Suprapubic skin (tissue), 4 donors: ENCODE measurements at regions not wholly inside any gene's neighbourhood (a gene's known extent, or its start where the extent isn't known, plus 50 kb on each side); places are given as distances from the start of the nearest gene placed in this dataset.

Experiments
- DNase-seq, 2 donors: peaks; one replicate each; pipeline ENCODE4 v3.0.0-alpha.2; 2019; ENCODE audit warnings: low spot score in 2 of 2
- H3K27ac ChIP-seq: fragments of 200-600 bp; sonication (generic); one replicate; pipeline ENCODE4 v1.5.1; 2019
- H3K27me3 ChIP-seq: fragments of 200-600 bp; sonication (generic); one replicate; pipeline ENCODE4 v1.5.1; 2019
- H3K36me3 ChIP-seq: fragments of 200-600 bp; sonication (generic); one replicate; pipeline ENCODE4 v1.5.1; 2019
- H3K4me1 ChIP-seq: fragments of 200-600 bp; sonication (generic); one replicate; pipeline ENCODE4 v1.5.1; 2019
- H3K4me3 ChIP-seq: fragments of 200-600 bp; sonication (generic); one replicate; pipeline ENCODE4 v1.5.1; 2019; ENCODE audit warnings: mild to moderate bottlenecking
- H3K9me3 ChIP-seq: fragments of 200-600 bp; sonication (generic); one replicate; pipeline ENCODE4 v1.5.1; 2019
- EP300 ChIP-seq: sonication (generic); formaldehyde crosslinking; IDR thresholded peaks from one replicate; pipeline ENCODE4 v1.6.1; 2017; ENCODE audit warnings: antibody characterized with exemption
- POLR2A ChIP-seq, 2 donors: fragments of 450-650 bp; IDR thresholded peaks; one replicate each; pipeline ENCODE4 v1.6.1; 2017; ENCODE audit warnings: antibody characterized with exemption in 2 of 2, mild to moderate bottlenecking in 2 of 2, moderate library complexity in 2 of 2
- POLR2AphosphoS5 ChIP-seq, 3 donors: sonication (generic); formaldehyde crosslinking; IDR thresholded peaks; one replicate each; pipeline ENCODE4 v1.6.1; 2017; ENCODE audit warnings: antibody characterized with exemption in 3 of 3
- WGBS: methylation state at CpG from one replicate; pipeline ENCODE4 v1.1.5; 2018; 5-methylcytosine and 5-hydroxymethylcytosine counted together
- TF ChIP-seq, protein P1 (sequence below), 2 donors: fragments of 200-600 bp in 1 of 2; fragments of 450-650 bp in 1 of 2; sonication (generic) in 1 of 2; IDR thresholded peaks; one replicate each; pipeline ENCODE4 v1.5.1; 2016 to 2019; ENCODE audit warnings: antibody characterized with exemption in 2 of 2, mild to moderate bottlenecking in 1 of 2, moderate library complexity in 1 of 2

DNA sequence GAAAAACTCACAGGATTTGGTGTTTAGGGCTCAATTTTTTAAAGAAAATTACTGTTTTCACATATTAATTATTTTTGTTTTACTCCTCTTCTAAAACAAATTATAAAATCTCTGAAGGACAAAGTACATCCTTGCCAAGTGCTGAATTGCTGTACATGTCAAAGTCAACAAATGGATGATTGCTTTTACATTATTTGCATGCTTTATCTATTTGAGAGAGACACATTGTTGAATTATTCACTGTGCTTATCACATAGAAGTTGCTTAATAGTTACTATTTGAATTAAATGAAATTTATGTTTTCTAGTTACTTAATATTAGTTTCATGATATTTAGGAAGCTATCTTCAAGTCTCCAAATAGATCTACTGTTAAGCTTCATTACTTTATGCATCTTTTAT, 318.6 kb upstream of the PTCHD4 start:
- H3K4me3 ChIP-seq: no peak overlapping the region
- H3K27ac ChIP-seq: no peak overlapping the region
- no peaks in the 10 kb centered on the region for H3K36me3 ChIP-seq
- no peaks in the 10 kb centered on the region for H3K27me3 ChIP-seq
- H3K9me3 ChIP-seq: no peaks in the 10 kb centered on the region
- DNase-seq: no peak
- TF ChIP-seq POLR2A (IDR thresholded peaks at IDR 0.05) (no peak), POLR2AphosphoS5 (IDR thresholded peaks at IDR 0.05) (no peak), EP300 (no peak)
- TF ChIP-seq, protein P1, sequence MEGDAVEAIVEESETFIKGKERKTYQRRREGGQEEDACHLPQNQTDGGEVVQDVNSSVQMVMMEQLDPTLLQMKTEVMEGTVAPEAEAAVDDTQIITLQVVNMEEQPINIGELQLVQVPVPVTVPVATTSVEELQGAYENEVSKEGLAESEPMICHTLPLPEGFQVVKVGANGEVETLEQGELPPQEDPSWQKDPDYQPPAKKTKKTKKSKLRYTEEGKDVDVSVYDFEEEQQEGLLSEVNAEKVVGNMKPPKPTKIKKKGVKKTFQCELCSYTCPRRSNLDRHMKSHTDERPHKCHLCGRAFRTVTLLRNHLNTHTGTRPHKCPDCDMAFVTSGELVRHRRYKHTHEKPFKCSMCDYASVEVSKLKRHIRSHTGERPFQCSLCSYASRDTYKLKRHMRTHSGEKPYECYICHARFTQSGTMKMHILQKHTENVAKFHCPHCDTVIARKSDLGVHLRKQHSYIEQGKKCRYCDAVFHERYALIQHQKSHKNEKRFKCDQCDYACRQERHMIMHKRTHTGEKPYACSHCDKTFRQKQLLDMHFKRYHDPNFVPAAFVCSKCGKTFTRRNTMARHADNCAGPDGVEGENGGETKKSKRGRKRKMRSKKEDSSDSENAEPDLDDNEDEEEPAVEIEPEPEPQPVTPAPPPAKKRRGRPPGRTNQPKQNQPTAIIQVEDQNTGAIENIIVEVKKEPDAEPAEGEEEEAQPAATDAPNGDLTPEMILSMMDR (IDR thresholded peaks at IDR 0.05): no peak
- no peaks in the 10 kb centered on the region for H3K4me1 ChIP-seq

DNA sequence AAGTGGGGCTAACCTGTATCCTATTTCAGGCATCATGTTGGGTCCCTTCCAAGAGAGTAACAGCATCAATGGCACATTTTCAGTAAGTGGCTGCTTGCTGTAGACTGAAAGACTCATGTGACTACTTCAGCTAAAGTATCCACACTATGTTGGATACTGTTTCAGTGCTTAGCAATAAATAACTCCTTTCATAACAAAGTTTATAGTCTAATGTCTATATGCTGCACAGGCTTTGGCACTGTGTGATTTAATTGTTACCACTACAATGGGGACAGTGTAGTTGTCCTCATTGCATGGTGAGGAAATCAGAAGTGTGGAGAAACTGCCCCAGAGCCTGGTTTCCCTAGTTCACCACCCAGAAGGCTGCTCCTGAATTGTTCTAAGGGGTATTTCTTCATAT, 318.0 kb upstream of the PTCHD4 start:
- Histone ChIP-seq H3K4me3 (no peak overlapping the region), H3K27ac (no peak overlapping the region), H3K27me3 (no peaks in the 10 kb centered on the region), H3K36me3 (no peaks in the 10 kb centered on the region), H3K4me1 (no peaks in the 10 kb centered on the region), H3K9me3 (no peaks in the 10 kb centered on the region)
- TF ChIP-seq POLR2AphosphoS5 (IDR thresholded peaks at IDR 0.05) (no peak), POLR2A (IDR thresholded peaks at IDR 0.05) (no peak), EP300 (no peak)
- TF ChIP-seq, protein P1 (IDR thresholded peaks at IDR 0.05): no peak
- DNase-seq: no peak

DNA sequence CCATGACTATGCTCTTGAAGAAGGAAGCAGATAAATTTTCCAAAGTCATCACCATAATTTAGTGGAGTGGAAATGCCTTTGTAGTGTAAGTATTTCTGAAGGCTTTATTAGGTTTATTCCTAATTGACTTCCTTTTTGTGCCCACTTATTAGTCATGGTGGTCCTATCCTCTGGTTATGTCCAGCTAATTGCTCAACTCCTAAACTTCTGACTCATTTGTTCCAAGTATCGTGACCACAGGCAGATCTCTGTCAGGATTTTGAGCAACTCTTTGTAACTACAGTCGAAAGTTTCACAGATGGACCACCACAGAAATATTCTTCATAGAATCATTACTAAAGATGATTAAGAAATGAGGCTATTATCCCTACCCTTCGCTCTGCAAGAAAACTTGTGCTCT, 315.6 kb upstream of the PTCHD4 start:
- Histone ChIP-seq H3K36me3 (no peaks in the 10 kb centered on the region), H3K27me3 (no peaks in the 10 kb centered on the region), H3K4me3 (no peak overlapping the region), H3K9me3 (no peaks in the 10 kb centered on the region), H3K27ac (no peak overlapping the region), H3K4me1 (no peaks in the 10 kb centered on the region)
- DNase-seq: no peak
- WGBS: 84% methylated on average over 3 of the region's 3 CpGs
- no peak for TF ChIP-seq POLR2A (IDR thresholded peaks at IDR 0.05)

DNA sequence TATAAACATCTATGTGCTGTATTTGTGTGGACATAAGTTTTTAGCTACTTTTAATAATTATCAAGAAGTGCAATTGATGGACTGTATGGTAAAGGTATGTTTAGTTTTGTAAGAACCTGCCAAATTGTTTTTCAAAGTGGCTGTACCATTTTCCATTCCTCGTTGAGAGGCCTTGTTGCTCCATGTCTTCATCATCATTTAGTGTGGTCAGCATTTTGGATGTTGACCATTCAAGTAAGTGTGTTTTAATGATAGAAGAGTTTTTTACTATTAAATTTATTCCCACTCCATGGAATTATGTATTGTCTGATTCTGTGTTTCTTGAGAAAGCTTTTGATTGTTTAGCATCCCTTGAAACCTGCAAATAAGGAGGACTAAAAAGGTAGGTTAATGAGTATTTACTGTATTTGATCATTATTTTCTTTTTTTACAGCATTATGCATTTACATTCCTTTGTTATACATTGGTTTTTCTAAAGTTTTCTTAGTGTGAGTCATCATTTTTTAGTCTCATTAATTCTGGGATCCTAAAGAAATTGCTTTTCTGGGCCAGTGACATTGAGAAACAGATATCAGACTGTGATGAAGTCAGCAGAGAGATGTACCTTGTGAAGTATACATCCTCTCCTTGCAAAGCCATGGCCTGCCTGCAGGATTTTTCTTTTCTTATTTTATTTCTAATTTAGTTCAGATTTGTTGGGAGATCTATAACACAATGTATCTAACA, 312.8 kb upstream of the PTCHD4 start:
- Histone ChIP-seq H3K9me3 (no peaks in the 10 kb centered on the region), H3K36me3 (no peaks in the 10 kb centered on the region), H3K4me3 (no peak overlapping the region), H3K4me1 (no peaks in the 10 kb centered on the region), H3K27me3 (no peaks in the 10 kb centered on the region), H3K27ac (no peak overlapping the region)
- no peak for TF ChIP-seq POLR2AphosphoS5 (IDR thresholded peaks at IDR 0.05)
- no peak for TF ChIP-seq POLR2A (IDR thresholded peaks at IDR 0.05)
- TF ChIP-seq, protein P1 (IDR thresholded peaks at IDR 0.05): no peak
- no peak for TF ChIP-seq EP300
- no peak for DNase-seq
- WGBS: 86% methylated on average over 1 of the region's 1 CpG

DNA sequence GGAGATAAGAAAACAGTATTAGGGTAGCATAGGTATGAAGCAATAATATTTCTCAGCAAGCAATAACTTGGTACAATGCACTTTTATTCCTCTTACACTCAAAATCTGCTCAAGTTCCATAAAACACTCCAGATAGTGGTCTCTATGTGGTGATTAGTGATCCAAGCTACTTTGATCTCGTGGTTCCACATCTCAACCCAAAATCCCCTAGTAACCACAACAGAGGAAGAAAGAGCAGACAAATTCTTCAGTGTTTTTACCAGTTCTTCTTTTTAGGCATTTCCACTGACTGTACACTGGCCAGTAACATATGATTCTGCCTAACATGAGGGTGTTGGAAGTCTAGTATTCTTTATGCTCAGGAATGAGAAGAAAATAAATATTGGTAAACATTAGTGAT, 309.0 kb upstream of the PTCHD4 start:
- TF ChIP-seq POLR2AphosphoS5 (IDR thresholded peaks at IDR 0.05) (no peak), EP300 (no peak), POLR2A (IDR thresholded peaks at IDR 0.05) (no peak)
- TF ChIP-seq, protein P1 (IDR thresholded peaks at IDR 0.05): no peak
- no peaks in the 10 kb centered on the region for H3K9me3 ChIP-seq
- no peak overlapping the region for H3K4me3 ChIP-seq
- no peak for DNase-seq
- H3K27me3 ChIP-seq: no peaks in the 10 kb centered on the region
- H3K4me1 ChIP-seq: no peaks in the 10 kb centered on the region
- H3K36me3 ChIP-seq: no peaks in the 10 kb centered on the region
- WGBS: 35% methylated on average over 1 of the region's 1 CpG
- no peak overlapping the region for H3K27ac ChIP-seq

DNA sequence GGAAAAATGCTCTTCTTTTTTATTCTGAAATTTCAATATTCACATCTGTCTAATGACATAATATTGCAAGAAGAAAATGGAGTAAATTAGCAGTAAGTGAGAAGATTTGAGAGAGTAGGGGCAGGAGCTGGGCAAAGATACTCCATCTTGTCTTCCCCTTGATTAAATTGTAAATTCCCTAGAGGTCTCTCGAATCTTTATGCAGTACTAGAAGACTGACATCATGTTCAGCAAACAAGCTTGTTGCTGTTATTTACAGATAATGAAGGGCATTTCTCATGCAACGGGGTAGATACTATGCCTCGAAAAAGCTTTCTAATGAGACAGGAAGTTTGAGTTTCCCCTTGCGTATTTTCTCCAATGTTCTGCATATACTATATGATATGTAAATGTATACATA, 306.9 kb upstream of the PTCHD4 start:
- Histone ChIP-seq H3K9me3 (no peaks in the 10 kb centered on the region), H3K4me3 (no peak overlapping the region), H3K27me3 (no peaks in the 10 kb centered on the region), H3K4me1 (no peaks in the 10 kb centered on the region), H3K36me3 (no peaks in the 10 kb centered on the region), H3K27ac (no peak overlapping the region)
- TF ChIP-seq, protein P1 (IDR thresholded peaks at IDR 0.05): no peak
- TF ChIP-seq POLR2A (IDR thresholded peaks at IDR 0.05) (no peak), EP300 (no peak), POLR2AphosphoS5 (IDR thresholded peaks at IDR 0.05) (no peak)
- DNase-seq: no peak
- 57% methylated on average over 4 of the region's 4 CpGs for WGBS
